Gastroesophageal sphincter (tissue), 3 donors: ENCODE measurements at regions not wholly inside any gene's neighbourhood (a gene's known extent, or its start where the extent isn't known, plus 50 kb on each side); places are given as distances from the start of the nearest gene placed in this dataset.

Experiments used
- CTCF ChIP-seq, 4 experiments: fragments of 200-600 bp in 2 of 4; fragments of 450-650 bp in 2 of 4; sonication (generic) in 1 of 4; IDR thresholded peaks; one replicate each; pipeline ENCODE4 v1.5.1; 2017 to 2019; ENCODE audit warnings: antibody characterized with exemption in 4 of 4, mild to moderate bottlenecking in 2 of 4, moderate library complexity in 2 of 4
- EP300 ChIP-seq: sonication (generic); formaldehyde crosslinking; IDR thresholded peaks from one replicate; pipeline ENCODE4 v1.6.1; 2017; ENCODE audit warnings: antibody characterized with exemption, mild to moderate bottlenecking
- POLR2A ChIP-seq, 2 donors: fragments of 450-650 bp; IDR thresholded peaks; one replicate each; pipeline ENCODE4 v1.6.1; 2017; ENCODE audit warnings: antibody characterized with exemption in 2 of 2, mild to moderate bottlenecking in 2 of 2, moderate library complexity in 1 of 2
- POLR2AphosphoS5 ChIP-seq: sonication (generic); formaldehyde crosslinking; IDR thresholded peaks from one replicate; pipeline ENCODE4 v1.6.1; 2017; ENCODE audit warnings: antibody characterized with exemption

GRCh38 chr13:68929075-68929745 is 1178.4 kb upstream of the ATXN8OS start:
- TF ChIP-seq CTCF (IDR thresholded peaks at IDR 0.05) (no peak), POLR2A (IDR thresholded peaks at IDR 0.05) (no peak), EP300 (no peak), POLR2AphosphoS5 (no peak)
